ENCODE measurements at regions not wholly inside any gene's neighbourhood (a gene's known extent, or its start where the extent isn't known, plus 50 kb on each side); places are given as distances from the start of the nearest gene placed in this dataset.

GRCh38 chr12:87320724-87321123 lies 708.5 kb downstream of the C12orf50 start:
- Histone ChIP-seq H3K27me3 (ENCODE audit: control insufficient read depth in 2 of 2, insufficient read depth in 2 of 2, low read length in 2 of 2) (no peaks in the 10 kb centered on the region), H3K9me3 (replicated peaks in 1 of 2; ENCODE audit: control insufficient read depth in 1 of 2, insufficient read depth in 1 of 2, low read length in 2 of 2) (no peaks in the 10 kb centered on the region), H3K4me3 (replicated peaks in 1 of 3; ENCODE audit: low read depth in 2 of 3, low read length in 3 of 3) (no peak overlapping the region), H3K4me1 (ENCODE audit: control insufficient read depth in 1 of 2, insufficient read depth in 2 of 2, low read length in 2 of 2) (no peaks in the 10 kb centered on the region), H2AFZ (ENCODE audit: insufficient read depth, low read depth, low read length, poor library complexity, severe bottlenecking) (no peak overlapping the region), H4K20me1 (ENCODE audit: insufficient read depth, low read length) (no peaks in the 10 kb centered on the region), H3K4me2 (replicated peaks; ENCODE audit: extremely low read depth, low read length, poor library complexity, severe bottlenecking) (no peak overlapping the region), H3K27ac (ENCODE audit: low read depth in 1 of 2, low read length in 2 of 2) (no peak overlapping the region), H3K79me2 (ENCODE audit: insufficient read depth, low read length) (no peaks in the 10 kb centered on the region), H3K9ac (ENCODE audit: insufficient read depth, low read length, poor library complexity, severe bottlenecking) (no peak overlapping the region), H3K36me3 (replicated peaks in 1 of 2; ENCODE audit: control insufficient read depth in 1 of 2, insufficient read depth in 2 of 2, low read length in 2 of 2) (no peaks in the 10 kb centered on the region)
- H3K27me3 Mint-ChIP-seq (ENCODE audit: low read depth in 3 of 3) = peaks cover 0 to 2% (median 1%) of the 10 kb centered on the region in 3 donors
- H3K9me3 Mint-ChIP-seq = peaks cover 0 to 3% (median 1%) of the 10 kb centered on the region in 7 donors
- TF ChIP-seq CTCF (IDR thresholded peaks at IDR 0.05) = no peak
- no peaks in the 10 kb centered on the region for H3K36me3 Mint-ChIP-seq
- no peak overlapping the region for H3K27ac Mint-ChIP-seq
- intact Hi-C loops (cut with micrococcal nuclease) = no loop called here
- no peak overlapping the region for H3K4me3 Mint-ChIP-seq
- no peak for DNase-seq
- H3K4me1 Mint-ChIP-seq = no peaks in the 10 kb centered on the region

DNA sequence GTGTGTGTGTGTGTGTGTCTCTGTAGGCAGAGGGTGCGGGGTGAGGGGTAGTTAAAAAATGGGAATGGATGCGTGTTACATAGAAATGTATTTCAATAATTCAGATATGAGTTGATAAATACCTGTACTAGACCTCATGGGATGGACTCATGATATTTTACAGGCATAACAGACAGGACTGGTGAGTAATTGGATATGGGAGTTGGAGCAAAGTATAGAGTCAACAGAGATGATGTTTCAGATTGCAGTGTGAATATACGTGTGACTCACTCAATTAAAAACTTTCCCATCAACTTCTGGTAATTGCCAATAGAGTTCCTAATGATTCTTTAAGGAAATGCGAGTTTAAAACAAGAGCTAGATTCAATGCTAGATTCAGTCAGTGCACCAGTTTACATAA lies 711.9 kb downstream of the C12orf50 start:
- Histone ChIP-seq H3K4me3 (replicated peaks in 1 of 3; ENCODE audit: low read depth in 2 of 3, low read length in 3 of 3) (no peak overlapping the region), H3K36me3 (replicated peaks in 1 of 2; ENCODE audit: control insufficient read depth in 1 of 2, insufficient read depth in 2 of 2, low read length in 2 of 2) (no peaks in the 10 kb centered on the region), H3K9me3 (replicated peaks in 1 of 2; ENCODE audit: control insufficient read depth in 1 of 2, insufficient read depth in 1 of 2, low read length in 2 of 2) (no peaks in the 10 kb centered on the region), H3K9ac (ENCODE audit: insufficient read depth, low read length, poor library complexity, severe bottlenecking) (no peak overlapping the region), H3K79me2 (ENCODE audit: insufficient read depth, low read length) (no peaks in the 10 kb centered on the region), H3K4me2 (replicated peaks; ENCODE audit: extremely low read depth, low read length, poor library complexity, severe bottlenecking) (no peak overlapping the region), H3K27ac (ENCODE audit: low read depth in 1 of 2, low read length in 2 of 2) (no peak overlapping the region), H3K27me3 (ENCODE audit: control insufficient read depth in 2 of 2, insufficient read depth in 2 of 2, low read length in 2 of 2) (no peaks in the 10 kb centered on the region), H4K20me1 (ENCODE audit: insufficient read depth, low read length) (no peaks in the 10 kb centered on the region), H3K4me1 (ENCODE audit: control insufficient read depth in 1 of 2, insufficient read depth in 2 of 2, low read length in 2 of 2) (no peaks in the 10 kb centered on the region), H2AFZ (ENCODE audit: insufficient read depth, low read depth, low read length, poor library complexity, severe bottlenecking) (no peak overlapping the region)
- no peak for TF ChIP-seq CTCF (IDR thresholded peaks at IDR 0.05)
- H3K27ac Mint-ChIP-seq = no peak overlapping the region
- peaks cover 0 to 1% (median 0%) of the 10 kb centered on the region in 3 donors for H3K27me3 Mint-ChIP-seq (ENCODE audit: low read depth in 3 of 3)
- no peaks in the 10 kb centered on the region for H3K36me3 Mint-ChIP-seq
- no CpG with 5 or more reads among the region's 4 CpGs for WGBS (ENCODE audit: insufficient coverage)
- no peaks in the 10 kb centered on the region for H3K4me1 Mint-ChIP-seq
- H3K4me3 Mint-ChIP-seq = no peak overlapping the region
- intact Hi-C loops (cut with micrococcal nuclease) = no loop called here
- H3K9me3 Mint-ChIP-seq = peaks cover 0 to 3% (median 1%) of the 10 kb centered on the region in 7 donors
- no peak for DNase-seq

Measured in CD14-positive monocyte (primary cell).